ENCODE measurements at regions not wholly inside any gene's neighbourhood (a gene's known extent, or its start where the extent isn't known, plus 50 kb on each side); places are given as distances from the start of the nearest gene placed in this dataset.

- Histone ChIP-seq H3K79me2 (ENCODE audit: control insufficient read depth, insufficient read depth, low read length) (no peaks in the 10 kb centered on the region), H3K27me3 (ENCODE audit: control insufficient read depth in 2 of 2, insufficient read depth in 2 of 2, low read length in 2 of 2) (no peaks in the 10 kb centered on the region), H3K9me1 (replicated peaks; ENCODE audit: control insufficient read depth, extremely low read depth, insufficient read depth, low read length) (no peaks in the 10 kb centered on the region), H3K4me3 (replicated peaks in 1 of 3; ENCODE audit: insufficient read depth in 1 of 3, low read depth in 1 of 3, low read length in 3 of 3) (no peak overlapping the region), H3K27ac (ENCODE audit: insufficient read depth, low read depth, low read length) (no peak overlapping the region), H4K20me1 (replicated peaks; ENCODE audit: control insufficient read depth, extremely low read depth, insufficient read depth, low read length) (no peaks in the 10 kb centered on the region), H3K4me1 (ENCODE audit: control insufficient read depth, extremely low read depth, insufficient read depth, low read length) (no peaks in the 10 kb centered on the region), H2AFZ (ENCODE audit: low read depth, low read length) (no peak overlapping the region), H3K36me3 (ENCODE audit: control insufficient read depth in 2 of 2, extremely low read depth in 1 of 2, insufficient read depth in 2 of 2, low read length in 2 of 2) (no peaks in the 10 kb centered on the region), H3K4me2 (ENCODE audit: insufficient read depth, low read length) (no peak overlapping the region), H3K9me3 (replicated peaks; ENCODE audit: control insufficient read depth, insufficient read depth, low read length) (no peaks in the 10 kb centered on the region), H3K9ac (replicated peaks; ENCODE audit: extremely low read depth, insufficient read depth, low read length) (no peak overlapping the region)
- TF ChIP-seq POLR2AphosphoS5 (IDR thresholded peaks at IDR 0.05; ENCODE audit: insufficient read depth, low read depth, low read length): no peak
- no peak for TF ChIP-seq MAX (IDR thresholded peaks at IDR 0.05; ENCODE audit: insufficient read depth, insufficient read length)
- no peak for TF ChIP-seq EZH2 (IDR thresholded peaks at IDR 0.05; ENCODE audit: borderline replicate concordance, low read depth, low read length, severe bottlenecking)
- TF ChIP-seq GATA2 (IDR thresholded peaks at IDR 0.05; ENCODE audit: insufficient read depth, insufficient read length, low read depth, low read length): no peak
- no peak for TF ChIP-seq FOS (IDR thresholded peaks at IDR 0.05; ENCODE audit: borderline replicate concordance, insufficient read depth, low read length)
- TF ChIP-seq CTCF (IDR thresholded peaks at IDR 0.05; ENCODE audit: extremely low read depth in 1 of 2, insufficient read depth in 1 of 2, low read depth in 1 of 2, low read length in 2 of 2): no peak
- TF ChIP-seq JUN (IDR thresholded peaks at IDR 0.05; ENCODE audit: borderline replicate concordance, insufficient read depth, insufficient read length, low read depth): no peak
- no peak for TF ChIP-seq MYC (IDR thresholded peaks at IDR 0.05; ENCODE audit: low read depth, low read length)
- TF ChIP-seq POLR2A (IDR thresholded peaks at IDR 0.05; ENCODE audit: low read depth, low read length): no peak
- dilution Hi-C loops (cut with MboI; ENCODE audit: extremely low pct_ligation_motif_present, low sequenced_read_pairs): no loop called here
- intact Hi-C loops (cut with micrococcal nuclease): no loop called here
- DNase-seq (ENCODE audit: low read depth, low spot score): no peak
- FAIRE-seq: no peak
- ChIA-PET POLR2A (no interaction called here), CTCF (no interaction called here)
- no TSS peak for BruUV-seq (replicated peaks)
These were observed 98.3 kb downstream of the PDGFA start for GRCh38 chr7:421136-421991.

Data from endothelial cell of umbilical vein (primary cell).